ENCODE measurements at regions not wholly inside any gene's neighbourhood (a gene's known extent, or its start where the extent isn't known, plus 50 kb on each side); places are given as distances from the start of the nearest gene placed in this dataset.
"Not testable (repeated sequence)": the region's sequence is repeated elsewhere in the genome, so short reads cannot be mapped to it uniquely, and the experiment has no call there.

- no peak for DNase-seq
Observed at GRCh38 chr12:38484821-38485449, 168.4 kb downstream of the ALG10B start.

- no peak for DNase-seq
Observed at GRCh38 chr12:38488866-38489265, 172.3 kb downstream of the ALG10B start.

GRCh38 chr12:38490073-38490472 is 173.5 kb downstream of the ALG10B start:
- DNase-seq = no peak

GRCh38 chr12:38490941-38491340 is 174.4 kb downstream of the ALG10B start:
- no peak for DNase-seq

GRCh38 chr12:38501481-38501880 is 184.9 kb downstream of the ALG10B start:
- no peak for DNase-seq

- no peak for DNase-seq
Observed at GRCh38 chr12:38501991-38502390, 185.4 kb downstream of the ALG10B start.

GRCh38 chr12:38502415-38502814 is 185.8 kb downstream of the ALG10B start:
- DNase-seq = no peak

GRCh38 chr12:38507839-38508238 is 191.3 kb downstream of the ALG10B start:
- DNase-seq = no peak

GRCh38 chr12:38508246-38508645 is 191.7 kb downstream of the ALG10B start:
- DNase-seq = no peak

- DNase-seq = no peak
Observed at GRCh38 chr12:38515912-38516311, 199.3 kb downstream of the ALG10B start.

GRCh38 chr12:38516418-38516817 is 199.8 kb downstream of the ALG10B start:
- DNase-seq = no peak

GRCh38 chr12:38523920-38524319 is 207.3 kb downstream of the ALG10B start:
- no peak for DNase-seq

- no peak for DNase-seq
Observed at GRCh38 chr12:38527631-38528030, 211.1 kb downstream of the ALG10B start.

GRCh38 chr12:38528527-38528926 is 212.0 kb downstream of the ALG10B start:
- DNase-seq = no peak

- DNase-seq = not testable (repeated sequence)
Observed at GRCh38 chr12:38529281-38529680, 212.7 kb downstream of the ALG10B start.

- no peak for DNase-seq
Observed at GRCh38 chr12:38538319-38538718, 221.7 kb downstream of the ALG10B start.

- DNase-seq = no peak
Observed at GRCh38 chr12:38540156-38540555, 223.6 kb downstream of the ALG10B start.

GRCh38 chr12:38541849-38542248 is 225.3 kb downstream of the ALG10B start:
- no peak for DNase-seq

GRCh38 chr12:38543151-38543550 is 226.6 kb downstream of the ALG10B start:
- DNase-seq = peak; percentile 59

- no peak for DNase-seq
Observed at GRCh38 chr12:38544330-38545066, 227.9 kb downstream of the ALG10B start.

GRCh38 chr12:38547586-38547985 is 231.0 kb downstream of the ALG10B start:
- no peak for DNase-seq

- DNase-seq = peak; percentile 34
Observed at GRCh38 chr12:38555620-38556591, 239.3 kb downstream of the ALG10B start.

- no peak for DNase-seq
Observed at GRCh38 chr12:38556647-38557046, 240.1 kb downstream of the ALG10B start.
